IPS DF 4.7 (cell line): ENCODE measurements at regions not wholly inside any gene's neighbourhood (a gene's known extent, or its start where the extent isn't known, plus 50 kb on each side); places are given as distances from the start of the nearest gene placed in this dataset.

Experiments
- DNase-seq: peaks from one replicate; pipeline ENCODE4 v3.0.0-alpha.2; 2013; ENCODE audit warnings: low spot score; ENCODE audit errors: extremely low read depth

DNA sequence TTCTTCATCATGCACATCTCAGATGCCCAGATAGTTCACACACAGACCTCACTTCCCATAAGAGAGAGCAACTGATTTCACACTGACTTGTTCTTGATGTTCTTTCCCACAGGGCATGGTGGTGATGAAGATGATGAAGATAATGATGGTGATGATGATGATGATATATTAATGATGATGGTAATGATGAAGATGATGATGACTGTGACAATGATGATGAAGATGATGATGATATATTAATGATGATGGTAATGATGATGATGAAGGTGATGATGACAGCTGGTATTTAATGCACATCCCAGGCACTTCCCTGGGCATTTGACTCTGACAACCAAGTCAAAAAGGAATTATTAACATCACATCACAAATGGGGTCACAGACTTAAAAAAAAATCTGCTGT lies 225.2 kb downstream of the MAF start:
- no peak for DNase-seq

DNA sequence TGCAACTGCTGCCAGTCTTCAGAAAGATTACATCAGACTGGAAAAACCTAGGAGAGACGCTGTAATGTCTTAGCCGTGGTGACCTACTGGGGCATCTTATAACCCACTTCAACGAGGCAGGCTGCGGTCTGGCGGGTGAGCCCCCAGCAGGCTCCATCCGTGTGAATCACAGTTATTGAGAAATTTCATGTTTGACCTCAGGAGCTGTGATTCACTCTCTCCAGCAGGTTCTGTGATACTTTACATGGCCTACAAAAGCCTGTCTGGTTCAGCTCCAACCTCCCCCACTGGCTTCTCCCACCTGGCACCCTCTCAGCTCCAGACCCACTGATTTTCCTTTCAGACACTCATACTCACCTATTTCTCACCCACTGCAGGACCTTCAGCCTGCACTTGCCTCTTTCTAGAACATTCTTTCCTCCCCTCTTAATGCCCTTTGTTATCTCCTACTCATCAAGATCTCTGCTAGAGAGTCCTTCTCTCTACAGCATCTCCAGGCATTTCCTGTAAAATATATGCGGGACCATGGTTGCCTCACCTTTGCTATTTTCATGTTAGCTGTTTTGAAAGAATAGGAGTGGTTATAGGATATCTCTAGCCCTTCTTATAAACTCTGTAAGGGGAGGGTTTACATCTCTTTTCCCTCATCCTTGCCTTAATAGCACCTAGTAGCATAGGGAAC lies 227.9 kb downstream of the MAF start:
- DNase-seq = no peak

DNA sequence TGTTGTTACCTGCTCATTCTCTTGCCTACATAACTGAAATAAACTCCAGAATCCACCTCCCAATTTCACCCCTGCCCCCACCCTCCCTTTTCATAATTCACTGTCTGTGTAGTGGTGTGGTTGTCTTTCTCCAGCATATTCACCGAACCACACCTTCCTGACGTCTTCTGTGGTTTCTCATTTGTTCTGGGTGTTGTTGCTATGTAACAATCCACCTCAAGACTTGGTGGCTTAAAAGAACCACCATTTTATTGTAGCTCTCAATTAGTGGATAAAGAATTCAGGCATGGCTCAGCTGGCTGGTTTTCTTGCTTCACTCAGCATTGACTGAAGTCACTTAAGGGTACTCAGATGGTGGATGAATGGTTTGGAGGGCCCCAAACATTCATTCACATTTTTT lies 229.8 kb downstream of the MAF start:
- no peak for DNase-seq

- no peak for DNase-seq
Measured at GRCh38 chr16:79369796-79370195, 230.7 kb downstream of the MAF start.

DNA sequence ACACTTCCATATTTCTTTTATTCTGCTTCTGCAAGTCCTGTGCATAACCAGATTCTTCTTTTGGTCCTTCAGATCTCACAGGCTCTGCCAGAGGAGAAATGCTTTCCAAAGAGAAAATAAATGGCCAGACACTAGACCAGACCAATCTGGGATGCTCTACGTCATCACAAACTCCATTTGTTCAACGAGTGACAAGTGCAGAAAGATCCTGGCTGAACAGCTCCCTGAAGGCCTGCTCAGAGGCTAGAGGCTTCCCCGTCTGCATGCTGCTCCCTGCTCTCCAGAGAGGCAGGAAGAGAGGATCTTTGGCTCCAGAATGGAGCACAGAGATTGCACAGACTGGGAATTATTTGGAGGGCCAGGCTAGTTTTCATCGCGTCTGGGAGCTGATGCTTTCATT lies 232.7 kb downstream of the MAF start:
- DNase-seq = no peak

GRCh38 chr16:79366635-79367034 lies 233.9 kb downstream of the MAF start:
- DNase-seq = no peak

DNA sequence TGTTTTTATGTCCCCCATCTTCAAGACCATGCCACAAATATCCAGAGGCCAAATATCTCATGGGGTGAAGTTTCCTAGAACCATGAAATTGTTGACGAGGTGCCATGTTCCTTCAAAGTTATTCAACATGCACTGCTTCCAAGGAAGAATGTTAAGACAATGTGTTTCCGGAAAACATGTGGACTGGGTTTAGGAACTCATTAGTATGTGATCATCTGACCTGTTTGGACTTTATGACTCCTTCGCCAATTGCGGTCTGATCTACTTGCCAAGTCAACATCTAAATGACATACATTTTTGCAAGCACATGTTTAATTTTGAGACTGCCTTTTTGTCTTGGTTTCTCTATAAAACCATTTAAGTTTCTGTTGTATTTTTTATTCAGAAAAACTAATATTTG lies 234.8 kb downstream of the MAF start:
- no peak for DNase-seq

DNA sequence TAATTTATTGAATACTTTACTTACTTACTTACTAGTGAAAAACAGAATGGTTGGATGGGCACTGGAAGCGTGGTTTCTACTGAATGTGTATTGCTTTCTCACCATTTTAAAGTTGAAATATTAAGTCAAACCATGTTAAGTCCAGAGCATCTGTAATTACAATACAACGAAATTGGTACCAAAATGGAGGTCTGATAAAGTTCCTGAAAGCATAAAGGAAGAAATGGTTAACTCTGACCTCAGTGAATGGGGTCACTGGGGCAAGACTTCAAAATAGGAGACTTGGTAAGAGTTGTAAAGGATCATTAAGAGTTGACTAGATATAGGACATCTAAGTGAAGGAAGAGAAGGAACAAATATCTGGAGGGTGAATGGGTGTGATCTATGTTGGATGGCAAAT lies 237.1 kb downstream of the MAF start:
- no peak for DNase-seq

- no peak for DNase-seq
Measured at GRCh38 chr16:79363035-79363434, 237.5 kb downstream of the MAF start.

DNA sequence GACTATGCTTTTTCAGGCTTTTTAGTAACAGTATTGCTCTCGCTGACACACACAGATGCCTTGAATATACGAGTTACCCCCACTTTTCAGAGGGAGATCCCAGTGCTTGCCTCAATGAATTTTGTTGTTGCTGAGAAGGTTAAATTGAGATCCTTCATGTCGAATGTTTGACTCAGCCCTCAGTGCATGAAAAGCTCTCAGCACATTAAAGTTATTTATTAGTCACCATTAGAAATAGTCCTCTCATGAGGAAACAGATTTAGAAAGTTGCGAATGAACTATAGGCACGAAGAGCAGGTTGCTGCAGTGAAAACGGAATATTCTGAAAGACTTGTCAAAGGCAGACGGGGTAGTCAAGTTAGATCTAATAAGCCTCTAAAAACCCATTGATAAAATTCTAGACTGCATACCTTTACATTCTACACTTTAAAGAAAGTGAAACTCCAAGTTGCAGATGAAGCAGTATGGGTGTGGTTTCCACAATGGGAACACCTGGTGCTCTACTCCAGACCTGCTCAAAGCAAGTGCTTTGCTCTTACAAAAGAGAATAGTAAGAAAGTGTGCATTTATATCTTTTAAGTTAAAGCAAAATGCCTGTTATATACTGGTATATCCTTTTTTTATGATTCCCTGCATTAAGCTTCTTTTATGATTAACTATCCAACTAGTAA lies 238.1 kb downstream of the MAF start:
- no peak for DNase-seq

DNA sequence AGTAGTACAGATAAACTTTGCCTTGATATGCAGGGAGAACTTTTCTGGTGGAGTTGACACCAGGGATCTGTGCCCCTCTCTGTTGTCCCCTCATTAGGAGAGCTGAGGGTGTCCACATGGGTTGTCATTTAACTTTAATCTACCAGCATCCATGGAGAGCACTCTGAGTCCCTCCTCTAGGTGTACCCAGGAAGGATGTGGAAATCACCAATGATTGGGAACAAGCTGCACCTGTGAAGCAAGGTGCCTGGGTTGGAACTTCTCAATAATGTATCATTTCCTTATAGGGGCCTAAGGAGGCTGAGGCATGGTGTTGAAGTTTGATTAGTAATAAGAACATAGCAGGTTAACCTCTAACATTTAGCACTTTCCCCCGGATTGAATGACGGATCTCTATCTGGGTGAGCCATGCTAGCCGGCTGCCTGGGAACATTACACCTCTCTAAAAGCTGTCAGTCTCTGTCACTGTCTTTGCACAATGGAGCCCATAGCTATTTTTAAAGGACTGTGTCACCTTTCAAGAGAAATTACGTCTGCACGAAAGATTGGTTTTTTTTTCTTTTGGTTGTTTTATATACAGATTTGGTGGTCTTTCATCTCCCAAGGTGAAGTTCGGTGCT lies 239.3 kb downstream of the MAF start:
- DNase-seq = no peak

DNA sequence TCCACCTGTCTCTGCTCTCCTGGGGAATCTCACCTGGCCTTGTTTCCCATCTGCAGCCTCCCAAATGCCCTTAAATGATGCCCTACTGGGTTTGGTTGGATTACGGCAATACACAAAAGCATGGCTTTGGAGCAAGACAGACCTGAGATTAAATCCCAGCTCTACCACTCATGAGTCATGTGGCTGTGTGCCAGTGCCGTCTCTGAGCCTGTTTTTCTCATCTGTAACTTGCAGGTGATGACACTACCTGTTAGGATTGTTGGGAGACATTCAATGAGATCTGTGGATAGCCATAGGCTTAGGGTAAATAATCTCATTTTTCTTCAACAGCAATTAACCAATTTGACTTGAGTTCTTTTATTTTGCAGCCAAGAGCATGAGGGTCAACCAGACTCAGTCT lies 240.3 kb downstream of the MAF start:
- no peak for DNase-seq

DNA sequence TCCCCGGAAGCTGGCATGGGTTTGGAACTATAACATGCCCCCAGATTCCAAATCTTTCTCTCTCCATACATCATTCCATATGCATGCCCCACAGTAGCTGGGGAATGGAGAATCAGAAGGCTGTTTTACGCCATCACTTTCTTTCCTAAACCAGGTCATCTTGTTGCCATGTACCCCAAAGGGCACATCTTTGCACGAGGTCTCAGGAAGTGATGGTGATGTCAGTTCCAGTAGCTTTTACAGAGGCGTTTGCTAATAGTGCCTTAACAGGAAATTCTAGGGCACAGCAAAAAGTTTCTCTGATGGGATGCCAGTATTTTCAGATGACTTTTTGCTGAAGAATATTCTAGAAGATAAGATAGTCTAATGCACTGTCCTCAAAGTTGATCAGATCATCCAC lies 241.5 kb downstream of the MAF start:
- no peak for DNase-seq

DNA sequence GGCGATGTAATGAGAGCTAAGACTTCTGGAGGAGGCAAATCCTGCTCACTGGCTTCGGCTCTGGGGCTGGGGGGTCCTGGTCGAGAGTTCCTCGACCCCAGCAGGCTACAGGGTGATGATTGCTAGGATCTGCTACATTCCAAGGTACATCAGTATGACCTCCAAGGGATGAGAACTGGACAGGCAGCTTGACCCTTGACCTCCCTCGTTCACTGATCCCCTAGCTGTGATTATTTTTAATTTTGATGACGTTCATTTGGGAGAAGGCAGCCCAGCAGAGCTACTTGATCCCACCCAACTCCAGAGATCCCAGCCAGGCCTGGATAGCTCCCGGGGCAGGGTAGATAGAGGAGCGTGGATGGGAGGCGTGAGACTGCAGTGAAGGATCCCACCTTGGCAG lies 242.3 kb downstream of the MAF start:
- no peak for DNase-seq

DNA sequence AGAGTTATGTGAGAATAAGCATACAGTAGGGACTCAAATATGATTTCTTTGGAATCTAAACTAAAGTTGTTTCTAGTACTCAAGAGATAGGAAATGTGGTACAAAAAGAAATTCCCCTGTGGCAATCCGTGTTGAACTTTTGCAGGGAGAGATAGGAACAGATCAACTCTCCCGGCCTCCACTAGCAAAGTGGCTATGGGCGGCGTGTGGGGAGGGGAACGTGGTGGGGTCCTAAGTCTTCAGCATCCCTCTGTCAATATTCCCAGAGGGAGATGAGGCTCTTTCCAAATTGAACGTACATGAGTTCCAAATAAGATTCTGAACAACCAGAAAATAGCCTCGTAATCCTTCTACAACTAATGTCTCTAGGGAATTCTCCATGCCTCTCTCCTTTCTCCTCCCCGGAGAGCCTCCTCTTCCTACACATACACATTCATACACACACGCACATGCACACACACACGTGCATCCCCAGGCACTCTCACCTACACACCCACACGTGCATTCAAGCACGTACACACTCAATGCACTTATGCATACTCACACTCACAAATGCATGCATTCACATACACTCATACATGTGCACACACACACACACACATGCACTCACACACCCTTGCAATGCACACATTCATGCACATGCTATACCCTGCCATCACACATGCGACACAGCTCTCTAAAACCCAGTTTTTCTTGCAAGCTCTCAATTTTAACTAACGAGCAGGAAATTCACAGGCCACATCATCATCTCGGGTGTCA lies 244.8 kb downstream of the MAF start:
- DNase-seq = no peak

DNA sequence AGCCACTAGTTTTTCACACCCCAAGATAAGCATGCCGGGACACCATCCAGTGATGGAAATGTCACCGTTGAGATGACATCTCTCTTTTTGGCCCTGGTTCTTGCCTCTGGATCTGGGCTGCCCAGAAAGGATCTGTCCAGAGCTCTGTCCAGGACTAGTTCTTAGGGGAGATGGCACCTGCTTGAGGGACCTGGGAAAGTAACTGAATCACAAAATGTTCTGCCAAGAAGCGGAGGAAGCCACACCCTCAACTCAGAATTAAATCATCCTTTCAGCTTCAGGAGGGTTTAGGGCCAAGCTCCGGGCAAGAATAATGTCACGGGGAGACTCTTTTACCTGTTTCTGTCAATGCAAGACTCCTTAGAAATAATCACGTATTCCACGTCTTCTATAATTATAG lies 248.6 kb downstream of the MAF start:
- no peak for DNase-seq

DNA sequence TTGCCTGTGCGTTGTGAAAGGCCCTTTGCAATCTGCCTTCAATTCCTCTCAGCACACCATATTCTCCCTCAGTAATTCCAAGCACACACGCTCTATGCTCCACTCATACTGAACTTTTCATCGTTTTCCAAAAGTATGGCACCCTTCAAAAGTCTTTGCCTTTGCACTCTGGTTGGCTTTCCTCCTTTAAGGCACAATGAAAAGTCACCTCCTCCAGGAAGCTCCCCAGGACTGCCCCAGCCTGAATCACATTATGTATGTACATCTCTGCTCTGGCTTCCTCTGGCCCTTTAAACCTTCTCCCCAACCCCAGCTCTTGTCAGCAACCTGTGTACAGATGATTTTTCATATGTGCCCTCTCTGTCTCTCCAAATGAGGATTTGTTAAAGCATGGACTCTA lies 250.7 kb downstream of the MAF start:
- DNase-seq = no peak

DNA sequence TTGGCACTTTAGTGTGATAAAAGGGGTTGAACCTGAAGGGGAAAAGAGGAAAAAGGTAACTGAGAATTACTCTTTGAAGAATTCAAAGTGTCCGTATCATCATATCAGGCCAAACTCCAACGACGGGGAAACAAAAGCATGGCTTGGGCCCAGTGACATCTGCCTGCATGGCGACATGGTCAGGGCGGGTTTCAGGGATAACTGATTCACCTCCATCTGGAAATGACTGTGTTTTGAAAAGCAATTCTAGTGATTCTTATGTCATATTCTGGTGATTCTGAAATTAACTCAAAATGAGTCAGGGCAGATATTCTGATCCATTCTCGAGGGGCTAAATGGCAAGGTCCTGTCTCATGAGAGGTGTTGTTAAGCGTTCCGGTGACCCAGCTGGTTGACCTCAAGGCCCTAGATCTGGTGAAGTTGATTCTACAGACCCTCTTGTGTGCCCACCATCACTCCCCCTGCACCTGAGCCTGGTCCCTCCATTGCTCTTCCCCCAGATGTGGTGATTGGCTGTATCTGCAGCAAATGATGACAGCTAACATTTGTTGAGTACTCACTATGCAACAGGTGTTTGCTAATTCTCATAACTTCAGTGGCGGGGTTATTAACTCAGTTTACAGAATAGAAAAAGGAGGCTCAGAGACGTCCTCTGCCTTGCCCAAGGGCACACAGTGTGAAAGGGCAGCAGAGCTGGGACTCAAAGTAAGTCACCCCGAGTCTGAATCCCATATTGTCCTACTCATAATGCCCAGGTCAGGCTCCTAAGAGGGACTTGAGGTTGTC lies 251.8 kb downstream of the MAF start:
- no peak for DNase-seq

DNA sequence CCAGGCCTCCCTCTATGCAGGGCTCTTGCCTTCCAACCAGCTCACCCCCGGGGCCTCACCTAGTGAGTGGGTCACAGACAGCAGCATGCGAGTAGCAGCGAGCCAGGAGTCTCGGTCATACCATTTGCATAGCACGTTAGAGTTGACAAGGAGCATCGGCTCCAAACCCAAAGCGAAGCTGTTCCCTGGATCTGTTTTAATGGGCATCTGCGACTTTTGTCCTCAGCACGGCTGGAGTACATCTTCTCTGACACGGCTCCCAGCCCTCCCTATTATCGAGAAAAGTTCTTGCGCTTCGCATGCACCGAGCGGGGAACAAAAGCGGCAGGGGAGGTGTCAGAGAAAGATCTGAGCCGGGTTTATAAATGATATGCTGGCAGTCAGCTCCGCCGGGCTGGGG lies 253.3 kb downstream of the MAF start:
- no peak for DNase-seq

DNA sequence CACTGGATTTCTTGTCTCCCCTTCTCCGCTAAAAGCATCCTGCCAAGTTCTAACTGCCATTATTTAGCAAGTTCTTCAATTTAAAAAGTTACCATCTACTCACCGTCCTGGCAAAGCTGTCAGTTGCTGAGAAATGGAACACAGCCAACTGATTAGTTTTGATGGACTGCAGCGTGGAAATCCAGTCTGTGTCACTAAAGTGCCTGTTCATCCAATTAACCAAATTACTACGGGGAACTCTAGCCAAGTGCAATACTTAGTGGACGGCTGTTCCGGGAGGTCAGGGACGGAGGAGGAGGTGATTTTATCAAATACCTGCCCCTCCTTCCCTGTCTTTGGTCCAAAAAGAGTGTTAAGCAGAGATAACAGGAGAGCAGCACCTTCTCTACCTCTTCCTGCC lies 260.7 kb downstream of the MAF start:
- DNase-seq = no peak

GRCh38 chr16:79337906-79338305 lies 262.6 kb downstream of the MAF start:
- DNase-seq = no peak
